HG02970 (cell line): ENCODE measurements at regions not wholly inside any gene's neighbourhood (a gene's known extent, or its start where the extent isn't known, plus 50 kb on each side); places are given as distances from the start of the nearest gene placed in this dataset.
"Not testable (repeated sequence)": the region's sequence is repeated elsewhere in the genome, so short reads cannot be mapped to it uniquely, and the experiment has no call there.

Experiments used
- ATAC-seq: cut with Tn5 transposase; IDR thresholded peaks from one replicate; pipeline ENCODE4 v1.9.1; 2021; ENCODE audit warnings: mild to moderate bottlenecking, moderate library complexity, moderate number of reproducible peaks; ENCODE audit not compliant: unreplicated experiment, low FRiP score

GRCh38 chr18:8984131-8984721 is 118.3 kb upstream of the NDUFV2 start:
- ATAC-seq, result no peak

DNA sequence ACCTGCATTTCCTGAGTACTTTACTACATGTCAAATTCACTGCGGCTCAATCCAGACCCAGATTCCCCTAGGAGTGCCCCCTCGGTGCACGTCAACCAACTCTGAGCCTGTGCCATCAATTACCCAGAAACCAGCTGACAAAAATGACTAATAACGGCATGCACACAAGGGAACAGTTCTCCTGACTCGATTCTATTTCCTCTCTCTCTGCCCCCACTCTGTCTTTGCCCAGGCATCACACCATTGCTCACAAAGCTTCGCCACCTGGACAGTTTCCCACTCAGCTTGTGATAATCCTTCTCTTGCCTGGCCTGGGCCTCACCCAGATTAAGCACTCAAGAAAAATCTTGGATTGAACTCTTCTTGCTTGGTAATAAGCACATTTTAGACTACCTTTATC is 115.3 kb upstream of the NDUFV2 start:
- no peak for ATAC-seq

GRCh38 chr18:8988260-8988871 is 114.1 kb upstream of the NDUFV2 start:
- ATAC-seq, result no peak

- no peak for ATAC-seq
Measured at GRCh38 chr18:8989017-8989416, 113.5 kb upstream of the NDUFV2 start.

GRCh38 chr18:8989855-8990254 is 112.6 kb upstream of the NDUFV2 start:
- no peak for ATAC-seq

- ATAC-seq, result no peak
Measured at GRCh38 chr18:8990276-8991031, 112.0 kb upstream of the NDUFV2 start.

- ATAC-seq, result no peak
Measured at GRCh38 chr18:8991155-8991554, 111.3 kb upstream of the NDUFV2 start.

GRCh38 chr18:8992500-8992899 is 110.0 kb upstream of the NDUFV2 start:
- ATAC-seq, result not testable (repeated sequence)

GRCh38 chr18:8994603-8995002 is 107.9 kb upstream of the NDUFV2 start:
- no peak for ATAC-seq

GRCh38 chr18:8995096-8995495 is 107.4 kb upstream of the NDUFV2 start:
- ATAC-seq, result no peak

- ATAC-seq, result no peak
Measured at GRCh38 chr18:8996771-8997432, 105.6 kb upstream of the NDUFV2 start.

GRCh38 chr18:8997634-8998033 is 104.9 kb upstream of the NDUFV2 start:
- ATAC-seq, result no peak

DNA sequence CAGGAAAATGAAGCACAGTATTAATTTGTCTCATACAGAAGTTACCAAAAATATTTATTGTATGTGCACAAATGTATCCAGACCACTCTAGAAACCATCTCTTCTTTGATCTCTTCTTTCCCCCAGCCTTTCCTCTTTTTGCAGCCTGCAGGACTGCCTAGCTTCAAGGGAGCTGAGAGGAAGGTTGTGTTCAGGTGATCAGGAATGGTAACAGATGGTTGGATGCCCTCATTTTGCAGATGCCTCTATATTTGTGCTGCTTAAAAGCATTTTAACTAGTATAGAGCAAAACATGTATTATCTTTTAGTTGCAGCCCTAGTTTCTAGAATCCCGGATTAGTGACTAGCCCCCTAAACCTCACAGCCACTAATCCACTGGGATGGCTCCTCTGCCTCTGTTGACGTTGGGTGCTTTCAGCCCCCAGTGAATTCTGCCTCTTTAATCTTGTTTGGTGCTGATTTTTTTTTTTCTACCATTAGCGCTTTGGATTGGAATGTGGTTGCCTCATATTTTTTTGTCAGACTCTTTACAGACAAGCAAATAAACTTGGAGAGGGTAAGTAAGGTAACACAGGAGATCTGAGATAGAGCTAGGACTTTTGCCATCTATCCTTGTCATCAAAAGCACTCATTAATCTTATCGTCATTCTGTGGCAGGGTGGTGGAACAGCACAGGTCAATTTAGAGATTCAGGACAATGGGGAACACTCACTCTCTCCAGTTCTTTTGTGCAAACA is 103.8 kb upstream of the NDUFV2 start:
- ATAC-seq, result no peak

GRCh38 chr18:8999872-9000271 is 102.6 kb upstream of the NDUFV2 start:
- no peak for ATAC-seq

DNA sequence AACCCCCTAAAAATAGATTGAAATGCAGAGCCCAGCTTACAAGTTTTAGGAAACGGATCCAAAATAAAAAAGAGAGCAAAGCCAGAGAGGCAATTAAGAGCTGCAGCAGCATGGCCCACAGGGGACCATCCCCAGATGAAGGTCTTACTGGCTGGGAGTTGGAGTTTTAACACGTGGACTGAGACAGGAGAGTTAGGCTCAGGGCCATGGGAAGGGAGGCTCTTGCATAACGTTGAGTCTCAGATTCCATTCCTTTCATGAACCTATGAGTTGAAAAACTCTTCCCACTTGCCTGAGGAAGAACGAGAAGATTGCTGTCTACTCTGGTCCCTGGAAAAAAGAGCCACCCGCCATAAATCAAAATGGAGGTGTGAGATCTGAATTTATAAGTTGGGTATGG is 101.8 kb upstream of the NDUFV2 start:
- ATAC-seq, result no peak

DNA sequence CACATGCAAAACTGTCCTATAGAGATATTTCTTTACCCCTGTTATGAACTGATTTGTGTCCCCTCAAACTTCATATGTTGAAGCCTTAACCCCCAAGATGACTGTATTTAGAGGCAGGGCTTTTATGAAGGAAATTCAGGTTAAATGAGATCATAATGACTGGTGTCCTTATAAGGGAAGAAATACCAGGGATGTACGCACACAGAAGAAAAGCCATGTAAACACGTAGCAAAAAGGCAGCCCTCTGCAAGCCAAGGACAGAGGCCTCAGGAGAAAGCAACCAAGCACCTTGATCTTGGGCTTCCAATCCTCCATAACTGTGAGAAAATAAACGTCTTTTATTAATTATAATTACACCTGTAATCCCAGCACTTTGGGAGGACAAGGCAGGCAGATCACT is 101.3 kb upstream of the NDUFV2 start:
- no peak for ATAC-seq

DNA sequence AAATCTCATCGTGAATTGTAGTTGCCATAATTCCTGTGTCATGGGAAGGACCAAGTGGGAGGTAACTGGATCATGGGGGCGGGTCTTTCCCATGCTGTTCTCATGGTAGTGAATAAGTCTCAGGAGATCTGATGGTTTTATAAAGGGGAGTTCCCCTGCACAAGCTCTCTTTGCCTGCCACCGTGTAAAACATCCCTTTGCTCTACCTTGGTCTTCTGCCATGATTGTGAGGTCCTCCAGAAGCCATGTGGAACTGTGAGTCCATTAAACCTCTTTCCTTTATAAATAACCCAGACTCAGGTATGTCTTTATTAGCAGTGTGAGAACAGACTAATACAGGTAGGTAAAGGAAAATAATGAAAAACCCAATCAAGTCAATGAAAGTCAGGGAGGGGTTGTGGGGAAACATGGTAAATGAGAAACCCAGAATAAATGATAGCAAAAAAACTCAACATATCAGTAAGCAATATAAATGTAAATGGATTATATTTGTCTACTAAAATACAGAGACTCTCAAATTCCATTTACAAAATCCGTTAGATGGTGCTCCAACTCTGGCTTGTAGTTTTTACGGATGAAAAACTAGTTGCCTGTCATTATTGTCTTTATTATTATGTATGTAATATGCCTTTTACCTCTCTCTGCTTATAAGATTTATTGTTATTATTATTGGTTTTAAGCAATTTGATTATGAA is 98.9 kb upstream of the NDUFV2 start:
- no peak for ATAC-seq

DNA sequence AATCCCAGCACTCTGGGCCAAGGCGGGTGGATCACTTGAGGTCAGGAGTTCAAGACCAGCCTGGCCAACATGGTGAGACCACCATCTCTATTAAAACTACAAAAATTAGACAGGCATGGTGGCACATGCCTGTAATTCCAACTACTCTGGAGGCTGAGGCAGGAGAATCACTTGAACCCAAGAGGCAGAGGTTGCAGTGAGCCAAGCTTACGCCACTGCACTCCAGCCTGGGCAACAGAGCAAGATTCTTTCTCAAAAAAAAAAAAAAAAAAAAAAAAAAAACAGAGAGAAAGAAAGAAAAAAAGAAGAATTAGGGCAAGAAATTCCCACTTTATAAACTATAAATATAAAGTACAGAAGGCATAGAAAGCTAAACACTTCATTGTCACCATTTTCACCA is 98.2 kb upstream of the NDUFV2 start:
- ATAC-seq, result not testable (repeated sequence)

GRCh38 chr18:9007700-9008099 is 94.8 kb upstream of the NDUFV2 start:
- ATAC-seq, result not testable (repeated sequence)

GRCh38 chr18:9008200-9008708 is 94.2 kb upstream of the NDUFV2 start:
- no peak for ATAC-seq
